Astrocyte (in vitro differentiated cells and primary cell): ENCODE measurements at regions not wholly inside any gene's neighbourhood (a gene's known extent, or its start where the extent isn't known, plus 50 kb on each side); places are given as distances from the start of the nearest gene placed in this dataset.

Experiments
- CTCF ChIP-seq: IDR thresholded peaks from 2 replicates; pipeline ENCODE4 v1.5.1; 2011; ENCODE audit warnings: low read depth, mild to moderate bottlenecking, inconsistent platforms, low read length, moderate library complexity; ENCODE audit not compliant: insufficient read depth
- EZH2 ChIP-seq: IDR thresholded peaks from 2 replicates; pipeline ENCODE4 v1.6.1; 2012; ENCODE audit warnings: mild to moderate bottlenecking, low read length, inconsistent platforms; ENCODE audit not compliant: insufficient read depth

GRCh38 chr10:131555406-131555805 is 243.9 kb upstream of the TCERG1L start:
- TF ChIP-seq EZH2 (no peak), CTCF (no peak)
